ENCODE measurements at regions not wholly inside any gene's neighbourhood (a gene's known extent, or its start where the extent isn't known, plus 50 kb on each side); places are given as distances from the start of the nearest gene placed in this dataset.

- no peak for TF ChIP-seq NR3C1 (CRISPR knock-in tag; conservative IDR thresholded peaks at IDR 0.05; ENCODE audit: low read depth)
- TF ChIP-seq SOX15 (CRISPR knock-in tag; IDR thresholded peaks at IDR 0.05): no peak
- TF ChIP-seq CTCF (IDR thresholded peaks at IDR 0.05): no peak
- TF ChIP-seq NR2C2 (CRISPR knock-in tag; IDR thresholded peaks at IDR 0.05): no peak
Observed at GRCh38 chr6:144340541-144341371, 55.6 kb downstream of the UTRN start.

Data from WTC11 (cell line).